ENCODE measurements at regions not wholly inside any gene's neighbourhood (a gene's known extent, or its start where the extent isn't known, plus 50 kb on each side); places are given as distances from the start of the nearest gene placed in this dataset.

DNA sequence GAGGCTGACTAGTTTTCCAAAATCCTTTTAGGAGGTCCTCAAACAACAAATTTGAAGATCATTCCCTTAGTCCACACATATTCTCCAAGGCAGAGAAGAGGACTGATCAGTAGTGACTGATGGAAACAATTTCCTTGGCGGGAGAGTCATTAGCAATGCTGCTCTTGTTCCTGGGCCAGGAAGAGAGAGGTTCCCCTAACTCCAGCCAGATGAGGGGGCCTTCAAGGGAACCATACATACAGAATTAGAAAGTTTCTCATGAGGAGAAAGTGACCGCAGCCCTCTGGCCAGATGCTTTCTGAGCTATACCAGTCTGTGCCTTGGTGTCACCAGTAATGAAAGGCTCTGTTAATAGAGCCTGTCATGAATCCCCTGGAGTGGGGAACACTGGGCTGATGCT lies 539.4 kb downstream of the BNC2 start:
- ATAC-seq (no peak), DNase-seq (ENCODE audit: low read depth, low spot score) (no peak)
- Histone ChIP-seq H3K9me3 (ENCODE audit: control insufficient read depth in 1 of 2, insufficient read depth in 1 of 2, low read depth in 1 of 2, low read length in 2 of 2) (no peaks in the 10 kb centered on the region), H3K9ac (ENCODE audit: low read length) (no peak overlapping the region), H3K4me3 (replicated peaks in 1 of 2; ENCODE audit: low read depth in 1 of 2, low read length in 2 of 2) (no peak overlapping the region), H3K79me2 (ENCODE audit: insufficient read depth, low read length) (no peaks in the 10 kb centered on the region), H3K4me1 (ENCODE audit: control insufficient read depth in 1 of 2, insufficient read depth in 2 of 2, low read length in 2 of 2) (peaks cover 0 to 12% of the 10 kb centered on the region in 2 experiments; a peak in 2 of 4 replicates), H3K9me2 (ENCODE audit: insufficient read depth) (no peaks in the 10 kb centered on the region), H2AFZ (ENCODE audit: low read depth, low read length, poor library complexity, severe bottlenecking) (no peak overlapping the region), H3K4me2 (ENCODE audit: low read length) (no peak overlapping the region), H3K36me3 (ENCODE audit: control insufficient read depth in 1 of 2, insufficient read depth in 2 of 2, low read length in 2 of 2) (no peaks in the 10 kb centered on the region), H4K20me1 (ENCODE audit: insufficient read depth) (no peaks in the 10 kb centered on the region), H3K27me3 (ENCODE audit: insufficient read depth, low read length) (no peaks in the 10 kb centered on the region), H3K27ac (ENCODE audit: low read depth, low read length) (no peak overlapping the region)
- ChIA-PET POLR2A (no interaction called here), RAD21 (ENCODE audit: low non-redundant PET in 1 of 2, low total read pairs in 2 of 2, uncharacterized antibody in 2 of 2, unreplicated experiment in 2 of 2) (no interaction called here), CTCF (no interaction called here)
- intact Hi-C loops (cut with micrococcal nuclease), result no loop called here
- no TSS peak for BruUV-seq (replicated peaks)
- TF ChIP-seq ZNF274 (IDR thresholded peaks at IDR 0.05; ENCODE audit: low read depth, low read length) (no peak), SP1 (IDR thresholded peaks at IDR 0.05; ENCODE audit: low read depth) (no peak), POLR2AphosphoS5 (IDR thresholded peaks at IDR 0.05; ENCODE audit: low read depth, low read length) (no peak), ELF1 (IDR thresholded peaks at IDR 0.05; ENCODE audit: borderline replicate concordance, low read depth) (no peak), FOSL1 (IDR thresholded peaks at IDR 0.05; ENCODE audit: low read depth) (no peak), CBX3 (IDR thresholded peaks at IDR 0.05; ENCODE audit: low read depth) (no peak), EZH2 (IDR thresholded peaks at IDR 0.05) (no peak), RAD21 (IDR thresholded peaks at IDR 0.05; ENCODE audit: low read depth) (no peak), CEBPB (IDR thresholded peaks at IDR 0.05; ENCODE audit: low read depth) (no peak), EZH2phosphoT487 (IDR thresholded peaks at IDR 0.05; ENCODE audit: borderline replicate concordance) (no peak), TCF7L2 (IDR thresholded peaks at IDR 0.05; ENCODE audit: borderline replicate concordance, extremely low read depth, insufficient read depth, insufficient read length) (no peak), SRF (IDR thresholded peaks at IDR 0.05; ENCODE audit: low read depth) (no peak), SIN3A (IDR thresholded peaks at IDR 0.05; ENCODE audit: low read depth) (no peak), JUND (IDR thresholded peaks at IDR 0.05) (no peak)
- TF ChIP-seq, protein P1, sequence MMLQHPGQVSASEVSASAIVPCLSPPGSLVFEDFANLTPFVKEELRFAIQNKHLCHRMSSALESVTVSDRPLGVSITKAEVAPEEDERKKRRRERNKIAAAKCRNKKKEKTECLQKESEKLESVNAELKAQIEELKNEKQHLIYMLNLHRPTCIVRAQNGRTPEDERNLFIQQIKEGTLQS (IDR thresholded peaks at IDR 0.05), result no peak
